Activated T-helper 17 cell treated with anti-CD3 and anti-CD28 coated beads, Interleukin-2, amount 50 U/mL, for 72 hours (primary cell): ENCODE measurements at regions not wholly inside any gene's neighbourhood (a gene's known extent, or its start where the extent isn't known, plus 50 kb on each side); places are given as distances from the start of the nearest gene placed in this dataset.

Source experiments
- ATAC-seq: fragments of 150-1000 bp; cut with Tn5 transposase; replicated peaks from 2 replicates; pipeline ENCODE4 v1.10.0; 2021; ENCODE audit warnings: mild to moderate bottlenecking, moderate library complexity
- H3K27ac Mint-ChIP-seq: one replicate; pipeline ENCODE4 v1.8.0; 2022; ENCODE audit warnings: mixed read lengths
- H3K27me3 Mint-ChIP-seq: one replicate; pipeline ENCODE4 v1.8.0; 2022; ENCODE audit warnings: mixed read lengths
- H3K36me3 Mint-ChIP-seq: one replicate; pipeline ENCODE4 v1.8.0; 2022; ENCODE audit warnings: low read depth, mild to moderate bottlenecking, mixed read lengths
- H3K4me1 Mint-ChIP-seq: one replicate; pipeline ENCODE4 v1.8.0; 2022; ENCODE audit warnings: mixed read lengths
- H3K4me3 Mint-ChIP-seq: one replicate; pipeline ENCODE4 v1.8.0; 2022; ENCODE audit warnings: mild to moderate bottlenecking, mixed read lengths
- H3K9me3 Mint-ChIP-seq: one replicate; pipeline ENCODE4 v1.8.0; 2022; ENCODE audit warnings: mixed read lengths

- H3K36me3 Mint-ChIP-seq: no peaks in the 10 kb centered on the region
- no peak overlapping the region for H3K4me3 Mint-ChIP-seq
- no peak overlapping the region for H3K27ac Mint-ChIP-seq
- H3K27me3 Mint-ChIP-seq: peaks cover 17% of the 10 kb centered on the region
- no peak for ATAC-seq
- peaks cover 8% of the 10 kb centered on the region for H3K9me3 Mint-ChIP-seq
- no peaks in the 10 kb centered on the region for H3K4me1 Mint-ChIP-seq
These were observed 326.7 kb downstream of the ATP23 start for GRCh38 chr12:58268069-58268468.

GRCh38 chr12:58269476-58269875 lies 328.1 kb downstream of the ATP23 start:
- ATAC-seq: no peak
- peaks cover 8% of the 10 kb centered on the region for H3K9me3 Mint-ChIP-seq
- H3K36me3 Mint-ChIP-seq: no peaks in the 10 kb centered on the region
- H3K4me3 Mint-ChIP-seq: no peak overlapping the region
- peaks cover 17% of the 10 kb centered on the region for H3K27me3 Mint-ChIP-seq
- H3K27ac Mint-ChIP-seq: no peak overlapping the region
- H3K4me1 Mint-ChIP-seq: no peaks in the 10 kb centered on the region

- ATAC-seq: no peak
- Mint-ChIP-seq H3K4me3 (no peak overlapping the region), H3K36me3 (no peaks in the 10 kb centered on the region), H3K9me3 (peaks cover 5% of the 10 kb centered on the region), H3K4me1 (no peaks in the 10 kb centered on the region), H3K27me3 (peaks cover 11% of the 10 kb centered on the region), H3K27ac (no peak overlapping the region)
These were observed 329.8 kb downstream of the ATP23 start for GRCh38 chr12:58270966-58271705.

GRCh38 chr12:58272461-58272860 lies 331.1 kb downstream of the ATP23 start:
- no peaks in the 10 kb centered on the region for H3K36me3 Mint-ChIP-seq
- peaks cover 11% of the 10 kb centered on the region for H3K27me3 Mint-ChIP-seq
- ATAC-seq: no peak
- no peaks in the 10 kb centered on the region for H3K4me1 Mint-ChIP-seq
- H3K27ac Mint-ChIP-seq: no peak overlapping the region
- peaks cover 13% of the 10 kb centered on the region for H3K9me3 Mint-ChIP-seq
- H3K4me3 Mint-ChIP-seq: no peak overlapping the region

- no peaks in the 10 kb centered on the region for H3K27me3 Mint-ChIP-seq
- no peak for ATAC-seq
- no peaks in the 10 kb centered on the region for H3K4me1 Mint-ChIP-seq
- H3K4me3 Mint-ChIP-seq: no peak overlapping the region
- no peak overlapping the region for H3K27ac Mint-ChIP-seq
- no peaks in the 10 kb centered on the region for H3K36me3 Mint-ChIP-seq
- H3K9me3 Mint-ChIP-seq: peaks cover 16% of the 10 kb centered on the region
These were observed 335.9 kb downstream of the ATP23 start for GRCh38 chr12:58277231-58277630.

- Mint-ChIP-seq H3K27ac (no peak overlapping the region), H3K9me3 (peaks cover 7% of the 10 kb centered on the region)
These were observed 342.2 kb downstream of the ATP23 start for GRCh38 chr12:58283553-58283952.

GRCh38 chr12:58285551-58285950 lies 344.2 kb downstream of the ATP23 start:
- Mint-ChIP-seq H3K36me3 (no peaks in the 10 kb centered on the region), H3K4me1 (no peaks in the 10 kb centered on the region), H3K27me3 (peaks cover 21% of the 10 kb centered on the region), H3K9me3 (peaks cover 8% of the 10 kb centered on the region), H3K4me3 (no peak overlapping the region), H3K27ac (no peak overlapping the region)
- ATAC-seq: no peak

More at GRCh38 chr12:58283553-58283952, 342.2 kb downstream of the ATP23 start:
- H3K4me3 Mint-ChIP-seq: no peak overlapping the region
- no peaks in the 10 kb centered on the region for H3K4me1 Mint-ChIP-seq
- H3K27me3 Mint-ChIP-seq: peaks cover 14% of the 10 kb centered on the region
- no peak for ATAC-seq
- H3K36me3 Mint-ChIP-seq: no peaks in the 10 kb centered on the region

- ATAC-seq: no peak
- no peaks in the 10 kb centered on the region for H3K4me1 Mint-ChIP-seq
- no peak overlapping the region for H3K27ac Mint-ChIP-seq
- peaks cover 21% of the 10 kb centered on the region for H3K27me3 Mint-ChIP-seq
- H3K36me3 Mint-ChIP-seq: no peaks in the 10 kb centered on the region
- peaks cover 8% of the 10 kb centered on the region for H3K9me3 Mint-ChIP-seq
- no peak overlapping the region for H3K4me3 Mint-ChIP-seq
These were observed 345.0 kb downstream of the ATP23 start for GRCh38 chr12:58286353-58286752.

- no peak overlapping the region for H3K4me3 Mint-ChIP-seq
- no peak overlapping the region for H3K27ac Mint-ChIP-seq
- H3K27me3 Mint-ChIP-seq: peaks cover 21% of the 10 kb centered on the region
- H3K36me3 Mint-ChIP-seq: no peaks in the 10 kb centered on the region
- peaks cover 8% of the 10 kb centered on the region for H3K9me3 Mint-ChIP-seq
- no peaks in the 10 kb centered on the region for H3K4me1 Mint-ChIP-seq
- ATAC-seq: no peak
These were observed 346.8 kb downstream of the ATP23 start for GRCh38 chr12:58288190-58288589.

GRCh38 chr12:58291106-58291505 lies 349.7 kb downstream of the ATP23 start:
- Mint-ChIP-seq H3K4me1 (no peaks in the 10 kb centered on the region), H3K36me3 (no peaks in the 10 kb centered on the region), H3K4me3 (no peak overlapping the region), H3K27me3 (peaks cover 29% of the 10 kb centered on the region), H3K9me3 (peaks cover 3% of the 10 kb centered on the region), H3K27ac (no peak overlapping the region)
- no peak for ATAC-seq

GRCh38 chr12:58293308-58293982 lies 352.1 kb downstream of the ATP23 start:
- H3K4me1 Mint-ChIP-seq: no peaks in the 10 kb centered on the region
- ATAC-seq: no peak
- H3K27me3 Mint-ChIP-seq: peaks cover 28% of the 10 kb centered on the region
- H3K4me3 Mint-ChIP-seq: no peak overlapping the region
- peaks cover 3% of the 10 kb centered on the region for H3K9me3 Mint-ChIP-seq
- H3K27ac Mint-ChIP-seq: no peak overlapping the region
- no peaks in the 10 kb centered on the region for H3K36me3 Mint-ChIP-seq

GRCh38 chr12:58295268-58295667 lies 353.9 kb downstream of the ATP23 start:
- no peak for ATAC-seq
- Mint-ChIP-seq H3K9me3 (no peaks in the 10 kb centered on the region), H3K27me3 (peaks cover 24% of the 10 kb centered on the region), H3K4me1 (no peaks in the 10 kb centered on the region), H3K4me3 (no peak overlapping the region), H3K36me3 (no peaks in the 10 kb centered on the region), H3K27ac (no peak overlapping the region)

GRCh38 chr12:58296863-58297262 lies 355.5 kb downstream of the ATP23 start:
- no peaks in the 10 kb centered on the region for H3K4me1 Mint-ChIP-seq
- no peaks in the 10 kb centered on the region for H3K9me3 Mint-ChIP-seq
- H3K4me3 Mint-ChIP-seq: no peak overlapping the region
- H3K36me3 Mint-ChIP-seq: no peaks in the 10 kb centered on the region
- H3K27ac Mint-ChIP-seq: no peak overlapping the region
- no peak for ATAC-seq
- peaks cover 30% of the 10 kb centered on the region for H3K27me3 Mint-ChIP-seq

- no peaks in the 10 kb centered on the region for H3K36me3 Mint-ChIP-seq
- peaks cover 31% of the 10 kb centered on the region for H3K27me3 Mint-ChIP-seq
- H3K4me3 Mint-ChIP-seq: no peak overlapping the region
- H3K4me1 Mint-ChIP-seq: no peaks in the 10 kb centered on the region
- H3K9me3 Mint-ChIP-seq: no peaks in the 10 kb centered on the region
- no peak overlapping the region for H3K27ac Mint-ChIP-seq
- ATAC-seq: no peak
These were observed 357.4 kb downstream of the ATP23 start for GRCh38 chr12:58298803-58299202.

- H3K27me3 Mint-ChIP-seq: peaks cover 31% of the 10 kb centered on the region
- no peak for ATAC-seq
- no peaks in the 10 kb centered on the region for H3K36me3 Mint-ChIP-seq
- no peak overlapping the region for H3K27ac Mint-ChIP-seq
- H3K9me3 Mint-ChIP-seq: no peaks in the 10 kb centered on the region
- H3K4me1 Mint-ChIP-seq: no peaks in the 10 kb centered on the region
- H3K4me3 Mint-ChIP-seq: no peak overlapping the region
These were observed 358.0 kb downstream of the ATP23 start for GRCh38 chr12:58299371-58299770.
